ENCODE measurements at regions not wholly inside any gene's neighbourhood (a gene's known extent, or its start where the extent isn't known, plus 50 kb on each side); places are given as distances from the start of the nearest gene placed in this dataset.

GRCh38 chr12:90237841-90238240 lies 529.2 kb upstream of the ATP2B1 start:
- H3K27ac ChIP-seq = no peak overlapping the region
- H3K9me3 ChIP-seq = no peaks in the 10 kb centered on the region
- TF ChIP-seq POLR2AphosphoS5 (IDR thresholded peaks at IDR 0.05) (no peak), POLR2A (IDR thresholded peaks at IDR 0.05) (no peak), EP300 (IDR thresholded peaks at IDR 0.05) (no peak), CTCF (IDR thresholded peaks at IDR 0.05) (no peak)
- no peaks in the 10 kb centered on the region for H3K4me1 ChIP-seq
- H3K4me3 ChIP-seq = no peak overlapping the region
- intact Hi-C loops (cut with DNase I; ENCODE audit: low total_unique reads) = no loop called here
- H3K27me3 ChIP-seq = no peaks in the 10 kb centered on the region
- 71 to 80% (median 78%) methylated on average over 3 of the region's 3 CpGs for WGBS, 5 donors
- no peaks in the 10 kb centered on the region for H3K36me3 ChIP-seq
- no peak for DNase-seq

GRCh38 chr12:90235642-90236041 lies 527.0 kb upstream of the ATP2B1 start:
- 74 to 81% (median 76%) methylated on average over 1 of the region's 1 CpG for WGBS, 5 donors
- Histone ChIP-seq H3K36me3 (no peaks in the 10 kb centered on the region), H3K4me1 (no peaks in the 10 kb centered on the region), H3K27ac (no peak overlapping the region), H3K9me3 (no peaks in the 10 kb centered on the region), H3K4me3 (no peak overlapping the region), H3K27me3 (no peaks in the 10 kb centered on the region)
- TF ChIP-seq CTCF (IDR thresholded peaks at IDR 0.05) (no peak), POLR2A (IDR thresholded peaks at IDR 0.05) (no peak), EP300 (IDR thresholded peaks at IDR 0.05) (no peak)
- intact Hi-C loops (cut with DNase I; ENCODE audit: low total_unique reads) = no loop called here
- DNase-seq = no peak

GRCh38 chr12:90234472-90234871 lies 525.8 kb upstream of the ATP2B1 start:
- H3K27me3 ChIP-seq = no peaks in the 10 kb centered on the region
- WGBS, 5 donors = 76 to 91% (median 86%) methylated on average over 2 of the region's 2 CpGs
- DNase-seq = no peak
- H3K4me1 ChIP-seq = no peaks in the 10 kb centered on the region
- no peak overlapping the region for H3K27ac ChIP-seq
- no peak overlapping the region for H3K4me3 ChIP-seq
- H3K9me3 ChIP-seq = no peaks in the 10 kb centered on the region
- H3K36me3 ChIP-seq = no peaks in the 10 kb centered on the region
- no peak for TF ChIP-seq CTCF (IDR thresholded peaks at IDR 0.05)
- TF ChIP-seq POLR2AphosphoS5 (IDR thresholded peaks at IDR 0.05) = no peak
- no peak for TF ChIP-seq POLR2A (IDR thresholded peaks at IDR 0.05)
- TF ChIP-seq EP300 (IDR thresholded peaks at IDR 0.05) = no peak
- intact Hi-C loops (cut with DNase I; ENCODE audit: low total_unique reads) = no loop called here

GRCh38 chr12:90233168-90234100 lies 524.8 kb upstream of the ATP2B1 start:
- H3K27me3 ChIP-seq = no peaks in the 10 kb centered on the region
- H3K4me1 ChIP-seq = no peaks in the 10 kb centered on the region
- intact Hi-C loops (cut with DNase I; ENCODE audit: low total_unique reads) = no loop called here
- no peak for DNase-seq
- H3K4me3 ChIP-seq = no peak overlapping the region
- H3K36me3 ChIP-seq = no peaks in the 10 kb centered on the region
- WGBS, 5 donors = 72 to 83% (median 79%) methylated on average over 6 of the region's 6 CpGs
- TF ChIP-seq POLR2A (IDR thresholded peaks at IDR 0.05) (no peak), EP300 (IDR thresholded peaks at IDR 0.05) (no peak), POLR2AphosphoS5 (IDR thresholded peaks at IDR 0.05) (no peak), CTCF (IDR thresholded peaks at IDR 0.05) (no peak)
- H3K9me3 ChIP-seq = no peaks in the 10 kb centered on the region
- no peak overlapping the region for H3K27ac ChIP-seq

Data from stomach (tissue), 8 donors.